ENCODE measurements at regions not wholly inside any gene's neighbourhood (a gene's known extent, or its start where the extent isn't known, plus 50 kb on each side); places are given as distances from the start of the nearest gene placed in this dataset.
A peak's percentile ranks its signal among the peaks of the same experiment; 100 is the strongest.

GRCh38 chr14:86597279-86597678, 1067.3 kb downstream of the FLRT2 start:
- no peak overlapping the region for H4K91ac ChIP-seq (ENCODE audit: insufficient read depth, low read depth, low read length)
- H3K4ac ChIP-seq (ENCODE audit: low read depth, low read length), result no peak overlapping the region
- H2BK15ac ChIP-seq (ENCODE audit: low read depth, low read length), result no peak overlapping the region
- H4K20me1 ChIP-seq (ENCODE audit: insufficient read depth, low read length), result no peaks in the 10 kb centered on the region
- ChIA-PET CTCF (interaction anchor here (0.6 to 0.7 kb wide), 2 partner anchors 29 to 385 kb away, joined by 3 read pairs; no protein-coding TSS in a partner anchor), POLR2A (ENCODE audit: unreplicated experiment) (no interaction called here)
- H3K27ac ChIP-seq (ENCODE audit: insufficient read depth, low read length), result no peak overlapping the region
- H2AFZ ChIP-seq (replicated peaks; ENCODE audit: low read length, poor library complexity), result peak overlapping the region; percentile 26
- H2BK5ac ChIP-seq (ENCODE audit: low read depth, low read length, poor library complexity, severe bottlenecking), result no peak overlapping the region
- no peak overlapping the region for H3K9ac ChIP-seq (ENCODE audit: low read depth, low read length)
- no peak overlapping the region for H4K8ac ChIP-seq (ENCODE audit: low read depth in 2 of 2, low read length in 2 of 2)
- H2AK9ac ChIP-seq (replicated peaks; ENCODE audit: low read depth, low read length, poor library complexity), result no peak overlapping the region
- H3K4me2 ChIP-seq (ENCODE audit: low read depth, low read length), result no peak overlapping the region
- no peak for TF ChIP-seq MAFK (IDR thresholded peaks at IDR 0.05; ENCODE audit: low read depth, low read length)
- TF ChIP-seq, protein P1, sequence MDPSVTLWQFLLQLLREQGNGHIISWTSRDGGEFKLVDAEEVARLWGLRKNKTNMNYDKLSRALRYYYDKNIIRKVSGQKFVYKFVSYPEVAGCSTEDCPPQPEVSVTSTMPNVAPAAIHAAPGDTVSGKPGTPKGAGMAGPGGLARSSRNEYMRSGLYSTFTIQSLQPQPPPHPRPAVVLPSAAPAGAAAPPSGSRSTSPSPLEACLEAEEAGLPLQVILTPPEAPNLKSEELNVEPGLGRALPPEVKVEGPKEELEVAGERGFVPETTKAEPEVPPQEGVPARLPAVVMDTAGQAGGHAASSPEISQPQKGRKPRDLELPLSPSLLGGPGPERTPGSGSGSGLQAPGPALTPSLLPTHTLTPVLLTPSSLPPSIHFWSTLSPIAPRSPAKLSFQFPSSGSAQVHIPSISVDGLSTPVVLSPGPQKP (IDR thresholded peaks at IDR 0.05; ENCODE audit: borderline replicate concordance, low read depth, low read length), result no peak
- no peak for TF ChIP-seq FOS (IDR thresholded peaks at IDR 0.05; ENCODE audit: low read depth, low read length)
- no peak for TF ChIP-seq RFX5 (IDR thresholded peaks at IDR 0.05; ENCODE audit: low read depth, low read length)
- no peak for TF ChIP-seq CEBPB (IDR thresholded peaks at IDR 0.05; ENCODE audit: low read depth, low read length)
- TF ChIP-seq CTCF (conservative IDR thresholded peaks at IDR 0.05; ENCODE audit: low read depth, low read length), result no peak
- TF ChIP-seq SMC3 (IDR thresholded peaks at IDR 0.05; ENCODE audit: low read depth, low read length), result no peak
- TF ChIP-seq USF2 (IDR thresholded peaks at IDR 0.05; ENCODE audit: low read depth, low read length), result no peak
- no peak for TF ChIP-seq MXI1 (IDR thresholded peaks at IDR 0.05; ENCODE audit: borderline replicate concordance, low read depth, low read length)
- no peak for TF ChIP-seq RAD21 (IDR thresholded peaks at IDR 0.05; ENCODE audit: low read length)
- TF ChIP-seq CHD1 (IDR thresholded peaks at IDR 0.05; ENCODE audit: low read depth, low read length), result no peak
- DNase-seq (no peak), ATAC-seq (ENCODE audit: low read depth) (no peak)
- WGBS, 2 experiments (ENCODE audit: extremely low coverage in 2 of 2, insufficient read length in 1 of 2), result no CpG with 5 or more reads among the region's 4 CpGs
- no peak overlapping the region for H3K56ac ChIP-seq (ENCODE audit: extremely low read depth, insufficient read depth, low read length)
- H3K18ac ChIP-seq (ENCODE audit: low read depth, low read length), result no peak overlapping the region
- no peak overlapping the region for H3K23ac ChIP-seq (ENCODE audit: low read depth, low read length)
- H3K27me3 ChIP-seq (ENCODE audit: control insufficient read depth, insufficient read depth, low read length), result no peaks in the 10 kb centered on the region
- no peaks in the 10 kb centered on the region for H3K9me1 ChIP-seq (ENCODE audit: insufficient read depth, low read length)
- H3K79me1 ChIP-seq (ENCODE audit: low read depth in 1 of 2, low read length in 2 of 2), result no peaks in the 10 kb centered on the region
- H3K36me3 ChIP-seq (ENCODE audit: control insufficient read depth, insufficient read depth, low read length), result no peaks in the 10 kb centered on the region
- no peaks in the 10 kb centered on the region for H3K9me3 ChIP-seq (ENCODE audit: control insufficient read depth, insufficient read depth, low read length)
- no peak overlapping the region for H4K5ac ChIP-seq (ENCODE audit: low read depth, low read length)
- H2BK20ac ChIP-seq (ENCODE audit: low read depth, low read length), result no peak overlapping the region
- no peaks in the 10 kb centered on the region for H3K4me1 ChIP-seq (ENCODE audit: control insufficient read depth, insufficient read depth, low read length)
- in situ Hi-C loops (cut with MboI; ENCODE audit: low sequenced_read_pairs), result no loop called here
- H2AK5ac ChIP-seq (ENCODE audit: low read depth, low read length), result no peak overlapping the region
- BruUV-seq (replicated peaks), result no TSS peak
- intact Hi-C loops (cut with micrococcal nuclease), result no loop called here
- no peak overlapping the region for H3K4me3 ChIP-seq (ENCODE audit: insufficient read depth, low read depth, low read length)
- no peak overlapping the region for H3K14ac ChIP-seq (replicated peaks; ENCODE audit: low read depth, low read length)
- dilution Hi-C loops (cut with HindIII; ENCODE audit: low sequenced_read_pairs, unreplicated experiment), result no loop called here
- no peak overlapping the region for H2BK120ac ChIP-seq (ENCODE audit: low read depth, low read length)

Data from IMR-90 (cell line).